RPMI7951 (cell line): ENCODE measurements at regions not wholly inside any gene's neighbourhood (a gene's known extent, or its start where the extent isn't known, plus 50 kb on each side); places are given as distances from the start of the nearest gene placed in this dataset.

ENCODE experiments used
- DNase-seq: peaks from one replicate; pipeline ENCODE4 v3.0.0-alpha.2; 2012; ENCODE audit warnings: low read depth

DNA sequence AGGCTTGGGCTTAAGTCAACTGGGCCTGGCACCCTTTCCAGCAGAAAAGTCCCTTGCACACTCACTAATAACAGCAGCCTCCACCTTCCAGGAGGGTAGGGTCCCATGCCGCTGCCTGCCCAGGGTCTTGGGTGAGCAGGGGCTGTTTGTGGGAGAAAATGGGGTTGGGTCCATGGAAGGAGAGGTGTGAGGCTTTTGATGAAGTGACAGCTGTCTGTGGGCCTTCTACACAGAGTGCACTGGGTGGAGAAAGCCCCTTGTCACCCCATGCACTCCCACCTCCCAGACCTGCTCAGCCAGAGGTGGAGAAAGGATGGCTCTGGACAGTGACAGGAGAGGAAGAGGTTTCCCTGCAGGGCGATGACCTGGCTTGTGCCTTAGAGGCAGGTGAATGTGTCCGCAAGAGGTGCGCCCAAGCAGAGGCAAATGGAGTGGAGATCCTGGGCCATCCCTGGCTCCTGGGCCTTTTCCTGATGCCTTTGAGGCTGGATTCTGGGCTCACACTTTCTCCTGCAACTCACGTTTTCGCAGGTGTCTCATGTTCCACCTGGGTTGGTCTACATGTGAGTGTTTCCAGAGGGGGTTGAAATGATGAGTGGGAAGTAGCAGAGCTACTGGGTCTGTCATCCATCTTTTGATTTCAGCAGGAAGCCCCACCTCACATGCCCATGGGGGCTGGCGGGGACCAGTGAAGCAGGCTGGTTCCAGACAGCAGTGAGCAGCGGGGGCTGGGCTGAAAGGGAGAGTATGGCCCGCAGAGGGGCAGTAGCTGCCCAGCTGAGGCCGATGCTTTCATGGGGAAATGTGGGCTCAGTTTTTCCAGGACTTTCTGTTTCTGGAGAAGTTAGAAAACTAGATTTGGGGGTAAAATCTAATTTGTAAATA, 85.2 kb upstream of the PRR23E start:
- no peak for DNase-seq

DNA sequence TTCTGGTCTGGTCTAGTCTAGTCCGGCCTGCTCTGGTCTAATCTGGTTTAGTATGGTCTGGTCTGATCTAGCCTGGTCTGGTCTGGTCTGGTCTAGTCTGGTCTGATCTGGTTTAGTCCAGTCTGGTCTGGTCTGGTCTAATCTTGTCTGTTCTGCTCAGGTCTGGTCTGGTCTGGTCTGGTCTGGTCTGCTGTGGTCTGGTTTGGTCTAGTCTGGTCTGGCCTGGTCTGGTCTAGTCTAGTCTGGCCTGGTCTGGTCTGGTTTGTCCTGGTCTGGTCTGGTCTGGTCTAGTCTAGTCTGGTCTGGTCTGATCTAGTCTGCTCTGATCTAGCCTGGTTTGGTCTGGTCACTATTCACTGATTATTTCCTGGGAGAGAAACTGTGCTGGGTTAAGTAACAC, 84.1 kb upstream of the PRR23E start:
- DNase-seq, result no peak

DNA sequence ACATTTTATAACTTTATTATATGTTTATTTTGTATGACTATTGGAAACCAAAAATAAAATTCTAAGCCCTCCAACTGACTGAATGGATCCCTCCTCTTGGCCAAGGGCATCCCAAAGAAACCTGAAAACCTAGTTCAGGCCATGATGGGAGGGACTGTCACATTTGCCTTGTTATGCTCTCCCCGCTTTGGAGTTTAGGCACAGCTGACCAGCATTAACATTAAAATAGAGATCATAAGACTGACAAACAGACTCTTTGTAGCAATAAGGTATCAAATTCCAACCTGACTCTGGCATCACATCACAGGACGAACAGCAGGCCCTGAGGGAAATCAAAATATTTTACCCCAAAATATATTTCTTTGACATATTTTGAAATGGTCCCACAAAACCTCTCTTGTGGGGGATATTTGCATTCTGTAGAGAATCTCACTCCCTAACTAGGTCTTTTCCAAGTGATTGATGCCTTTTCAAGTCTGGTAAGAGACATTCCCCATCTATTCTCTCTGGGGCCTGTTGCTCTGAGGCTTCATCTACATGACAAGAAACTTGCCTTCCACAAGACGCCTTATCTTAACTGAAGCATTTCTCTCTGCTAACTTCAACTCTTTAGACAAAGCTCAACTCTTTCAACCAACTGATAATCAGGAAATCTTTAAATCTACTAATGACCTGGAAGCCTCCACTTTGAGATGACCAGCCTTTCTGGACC, 81.8 kb upstream of the PRR23E start:
- no peak for DNase-seq

DNA sequence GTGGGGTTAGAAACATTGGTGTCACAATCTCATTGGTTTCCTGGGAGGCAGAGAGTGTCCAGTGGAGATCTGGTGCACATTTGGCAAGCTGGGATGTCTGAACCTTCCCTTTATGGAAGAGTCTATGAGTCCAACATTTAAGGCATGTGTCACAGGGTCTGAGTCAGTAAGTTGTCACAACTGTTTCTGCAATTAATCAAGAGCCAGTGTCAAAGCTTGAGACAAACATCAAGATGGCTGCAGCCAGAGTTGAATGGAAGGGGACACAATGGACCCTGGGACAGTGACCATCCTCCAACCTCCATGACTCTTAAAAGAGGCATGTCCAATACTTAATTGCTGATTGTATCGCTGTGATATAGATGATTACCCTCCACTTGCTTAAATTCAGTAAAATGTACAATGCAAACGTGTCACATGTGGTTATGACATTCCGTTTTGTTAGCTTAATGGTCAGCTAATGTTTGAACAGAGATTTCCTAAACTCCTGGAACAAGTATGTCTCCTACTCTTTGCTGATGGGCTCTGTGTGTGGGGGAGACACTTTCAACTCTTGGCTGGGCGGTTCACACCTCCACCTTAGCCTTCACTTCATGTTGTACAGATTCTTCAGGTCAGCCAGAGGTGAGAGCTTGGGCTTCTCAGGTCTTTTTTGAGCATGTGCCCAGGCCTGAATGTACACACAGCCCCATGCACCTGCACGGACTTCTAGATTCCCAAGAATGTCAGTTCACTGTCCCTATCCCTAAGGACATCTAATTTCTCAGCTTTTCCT, 79.9 kb upstream of the PRR23E start:
- DNase-seq, result no peak

DNA sequence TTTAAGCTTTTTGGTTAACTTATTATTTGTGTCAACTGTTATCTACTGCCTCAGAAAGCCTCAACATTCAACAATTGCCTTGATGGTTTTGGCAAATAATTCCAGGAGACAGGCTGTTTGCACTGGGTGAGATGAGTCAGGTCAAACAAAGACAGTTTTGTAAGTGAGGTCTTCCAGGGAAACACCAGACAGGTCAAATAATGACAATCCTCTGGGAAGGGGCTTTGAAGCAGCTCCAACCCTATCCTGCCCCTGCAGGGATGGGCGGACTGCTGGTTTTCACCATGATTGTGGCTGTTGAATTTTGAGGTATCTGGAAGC, 79.4 kb upstream of the PRR23E start:
- no peak for DNase-seq

DNA sequence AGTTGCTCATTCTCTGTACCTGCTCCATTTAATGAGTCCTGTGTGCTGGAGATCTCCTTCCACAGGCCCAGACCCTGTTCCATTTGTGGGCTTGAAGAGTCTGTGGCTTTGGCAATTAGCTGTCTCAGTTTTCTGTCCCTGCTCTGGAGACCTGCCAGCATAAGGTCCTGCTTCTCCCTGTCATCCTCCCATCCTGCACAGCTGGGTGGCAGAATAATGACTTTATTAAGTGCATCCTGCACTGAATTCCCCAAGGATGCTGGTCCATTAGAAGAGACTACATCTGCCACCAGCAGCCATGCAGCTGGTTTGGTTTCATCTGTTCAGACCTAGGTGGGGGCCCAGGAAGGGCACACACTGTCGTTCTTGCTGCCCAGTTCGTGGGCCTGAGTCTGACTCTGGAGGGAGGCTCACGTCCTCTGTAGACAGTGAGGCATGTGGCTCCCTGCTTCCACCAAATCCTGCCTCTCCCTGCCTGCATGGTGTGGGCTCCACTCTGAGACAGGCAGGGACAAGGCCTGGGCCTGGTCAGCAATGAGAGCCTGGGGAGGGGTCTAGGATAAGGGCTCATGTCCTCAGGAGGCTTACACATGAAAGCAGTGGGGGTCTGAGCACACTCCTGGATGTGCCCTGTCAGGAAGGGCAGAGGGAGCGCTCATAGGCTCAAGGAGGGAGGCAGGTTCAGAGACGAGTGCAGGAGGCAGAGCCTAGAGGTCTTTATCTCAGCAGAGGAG, 78.4 kb upstream of the PRR23E start:
- DNase-seq, result no peak

DNA sequence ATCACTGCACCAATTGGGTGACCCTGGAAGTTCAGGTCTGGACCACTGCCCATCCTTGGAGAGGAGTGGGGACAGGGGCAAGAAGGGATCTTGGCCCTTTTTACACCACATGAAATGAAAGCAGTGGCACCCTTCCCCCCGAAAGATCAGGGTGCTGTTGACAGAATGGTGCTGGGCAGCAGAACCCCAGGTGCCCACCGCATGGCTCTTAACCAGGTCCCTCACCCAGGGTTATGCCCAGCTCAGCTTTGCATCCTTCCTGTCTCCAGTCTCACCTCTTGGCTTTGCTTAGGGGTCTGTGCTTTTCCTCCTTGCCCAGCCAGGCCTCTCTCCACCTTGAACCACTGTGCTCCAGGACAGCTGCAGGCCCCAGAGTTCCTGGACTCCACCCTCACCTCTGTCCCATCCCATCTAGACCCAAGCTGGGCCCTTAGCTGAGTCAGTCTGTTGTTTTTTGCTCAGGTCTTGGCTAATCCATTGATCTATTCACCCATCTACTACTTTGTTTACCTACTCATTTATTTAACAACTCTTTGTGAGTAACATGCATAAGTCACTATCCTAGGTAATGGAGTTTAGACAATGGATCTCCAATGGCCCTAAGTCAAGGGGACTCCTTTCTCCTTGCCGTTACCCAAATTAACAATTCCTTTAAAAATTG, 77.1 kb upstream of the PRR23E start:
- DNase-seq, result no peak

DNA sequence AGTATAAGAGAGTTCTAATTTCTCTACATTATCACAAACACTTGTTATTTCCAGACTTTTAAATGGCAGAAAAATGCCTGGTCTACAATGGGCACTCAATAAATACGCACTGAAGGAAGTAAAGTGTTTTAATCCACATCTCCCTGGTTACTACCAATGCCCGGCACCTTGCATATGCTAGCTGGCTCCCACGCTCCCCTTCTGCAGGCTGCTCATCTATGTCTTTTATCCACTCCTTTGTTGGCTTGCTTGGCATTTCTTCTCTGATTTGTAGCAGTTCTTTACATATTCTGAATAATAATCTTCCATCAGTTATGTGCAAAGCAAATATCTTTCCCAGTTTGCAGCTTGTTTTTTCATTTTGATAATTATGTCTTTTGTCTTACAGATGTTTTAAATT, 74.6 kb upstream of the PRR23E start:
- DNase-seq, result no peak

DNA sequence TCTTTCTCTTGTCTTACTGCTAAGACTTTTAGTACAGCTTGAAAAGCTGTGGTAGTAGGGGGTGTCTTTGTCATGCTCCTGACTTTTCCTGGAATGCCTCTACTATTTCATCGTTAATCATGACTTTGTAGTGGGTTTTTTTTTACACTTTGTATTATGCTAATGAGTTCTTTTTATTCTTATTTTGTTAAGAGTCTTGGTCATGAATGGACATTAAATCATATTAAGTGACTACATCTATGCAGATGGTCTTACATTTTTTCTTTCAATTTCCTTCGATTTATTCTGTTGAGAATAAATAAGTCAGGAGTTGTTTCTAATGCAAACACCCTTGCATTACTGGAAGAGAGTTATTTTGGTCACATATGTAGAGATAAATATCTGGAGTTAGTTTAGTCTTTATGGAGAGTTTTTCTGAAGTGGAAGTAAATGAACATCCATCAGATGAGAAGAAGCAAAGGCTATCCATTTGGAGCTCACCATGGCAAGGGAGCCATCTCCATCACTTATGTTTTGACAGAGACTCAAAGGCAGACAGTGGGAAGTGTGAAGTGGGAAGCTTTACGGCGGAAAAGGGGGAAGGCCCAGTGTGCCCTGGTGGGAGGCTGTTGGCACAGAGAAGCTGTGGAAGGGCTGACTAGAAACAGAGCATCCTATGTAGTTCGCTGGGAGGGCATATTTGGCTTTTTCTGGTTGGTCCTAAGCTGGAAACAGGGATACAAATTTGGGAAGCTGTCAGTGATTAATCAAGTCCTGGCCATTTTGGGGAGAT, 73.1 kb upstream of the PRR23E start:
- DNase-seq, result no peak

DNA sequence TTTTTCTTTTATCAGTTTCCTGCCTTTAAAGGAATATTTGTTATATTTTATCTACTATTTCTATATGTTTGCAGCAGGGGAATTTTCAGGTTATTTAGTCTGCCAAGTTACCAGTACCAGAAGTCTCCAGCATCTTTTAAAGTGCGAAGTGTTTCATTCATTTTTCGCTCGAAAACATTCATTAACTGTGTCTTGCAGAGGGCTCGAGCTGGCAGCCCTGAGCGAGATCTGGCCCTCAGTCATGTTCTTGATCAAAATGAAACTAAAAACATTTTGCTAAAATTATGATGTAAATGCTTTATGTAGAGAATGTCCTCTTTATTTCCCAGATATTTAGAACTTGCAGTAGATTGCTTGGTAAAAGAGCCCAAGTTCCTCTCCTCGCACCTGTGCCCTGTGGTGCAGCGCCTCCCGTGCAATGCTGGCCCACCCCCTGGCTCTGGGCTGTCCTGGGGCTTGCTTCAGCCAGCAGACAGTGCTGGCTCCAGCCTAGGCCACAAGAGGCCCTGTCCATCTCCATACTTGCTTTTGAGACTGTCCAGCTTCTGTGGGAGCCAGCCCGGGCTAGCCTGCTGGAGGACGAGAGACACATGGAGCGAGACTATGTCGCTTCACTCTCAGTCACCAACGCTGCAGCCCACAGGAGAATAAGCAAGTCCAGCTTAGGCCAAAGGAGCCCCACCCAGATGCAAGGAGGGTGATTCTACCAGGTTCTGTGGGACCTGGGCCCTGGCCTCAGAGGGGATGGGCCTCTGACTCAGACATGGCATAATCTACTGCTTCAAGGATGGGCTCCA, 71.9 kb upstream of the PRR23E start:
- no peak for DNase-seq

DNA sequence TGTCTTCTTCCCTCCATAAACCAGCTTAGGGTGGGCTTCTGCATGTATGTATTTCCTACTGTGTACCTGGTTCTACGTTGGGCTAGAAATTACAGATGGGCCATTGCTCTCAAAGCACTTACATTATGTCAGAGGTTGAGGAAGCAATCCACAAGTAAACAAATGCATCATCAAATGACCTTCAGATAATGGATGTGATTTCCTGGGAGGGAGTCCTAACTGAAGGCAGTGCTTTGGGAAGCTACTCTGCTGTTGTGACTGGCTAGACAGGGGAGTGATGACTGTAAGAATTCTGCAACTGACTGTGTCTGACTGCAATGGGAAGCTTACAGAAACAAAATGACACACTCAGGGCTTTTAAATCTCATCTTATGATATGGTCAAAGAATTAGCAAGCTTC, 71.0 kb upstream of the PRR23E start:
- no peak for DNase-seq

DNA sequence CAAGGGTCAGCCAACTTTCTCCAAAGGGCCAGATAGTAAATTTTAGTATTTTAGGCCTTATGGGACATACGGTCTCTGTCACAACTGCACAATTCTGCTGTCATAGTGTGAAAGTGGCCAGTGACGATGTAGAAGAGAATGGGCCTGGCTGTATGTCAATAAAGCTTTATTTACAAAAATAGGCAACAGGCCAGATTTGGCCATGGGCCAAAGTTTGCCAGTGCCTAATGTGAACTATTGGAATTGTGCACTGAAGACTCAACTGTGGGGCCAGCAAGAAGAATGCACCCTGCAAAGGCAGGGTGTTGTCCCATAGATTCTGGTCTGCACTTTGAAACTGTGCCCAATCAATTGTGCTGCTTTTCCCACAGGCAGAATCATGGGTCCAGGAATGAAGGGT, 69.4 kb upstream of the PRR23E start:
- DNase-seq, result no peak

DNA sequence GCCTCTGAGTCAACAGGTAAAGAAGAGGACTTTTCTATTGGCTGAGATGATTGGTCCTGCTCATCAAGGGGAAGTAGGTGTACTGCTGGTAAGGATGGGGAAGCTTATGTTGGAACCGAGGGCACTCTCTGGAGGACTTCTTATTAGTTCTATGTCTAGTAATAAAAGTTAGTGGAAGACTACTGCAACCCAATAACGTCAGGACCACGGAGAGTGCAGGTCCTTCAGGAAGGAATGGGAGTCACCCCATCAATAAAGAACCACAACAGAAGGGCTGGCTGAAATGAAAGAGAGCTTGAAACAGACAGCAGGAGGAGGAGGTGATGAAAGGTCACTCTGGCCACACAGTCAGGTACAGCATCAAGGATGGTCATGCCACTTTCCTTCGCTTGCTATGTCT, 68.8 kb upstream of the PRR23E start:
- DNase-seq, result no peak

DNA sequence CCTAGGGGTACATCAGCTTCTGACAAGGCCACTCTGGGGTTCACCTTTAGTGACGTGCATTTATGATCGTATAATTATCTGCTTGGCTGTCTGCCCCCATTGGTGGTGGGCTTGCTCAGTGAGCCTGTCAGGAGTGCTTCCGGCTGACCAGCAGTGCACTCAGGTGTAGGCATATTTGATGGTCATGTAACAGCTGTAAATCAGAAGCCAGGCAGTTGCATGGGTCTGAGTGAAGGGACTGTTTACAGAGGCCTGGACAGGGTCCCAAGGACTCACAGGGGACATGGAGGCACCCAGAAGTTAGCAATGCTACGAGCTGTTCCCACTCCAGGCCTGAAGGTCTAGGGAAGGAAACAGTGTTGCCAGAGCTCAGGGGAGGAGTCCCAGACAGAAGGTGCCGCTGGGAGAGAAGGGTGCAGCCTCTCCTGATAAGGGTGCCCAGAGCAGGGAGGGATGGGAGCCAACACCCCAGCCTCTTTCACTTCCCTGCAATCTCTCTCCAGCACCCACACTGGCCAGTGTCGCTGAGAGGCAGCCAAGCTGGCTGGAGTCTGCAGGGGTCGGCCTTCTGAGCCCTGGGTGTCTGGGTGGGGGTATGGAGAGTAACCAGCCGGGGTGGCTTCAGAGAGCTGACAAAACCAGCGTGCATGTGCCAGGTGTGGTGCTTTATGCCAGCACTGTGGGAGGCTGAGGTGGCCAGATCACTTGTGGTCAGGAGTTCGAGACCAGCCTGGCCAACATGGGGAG, 61.3 kb upstream of the PRR23E start:
- no peak for DNase-seq

DNA sequence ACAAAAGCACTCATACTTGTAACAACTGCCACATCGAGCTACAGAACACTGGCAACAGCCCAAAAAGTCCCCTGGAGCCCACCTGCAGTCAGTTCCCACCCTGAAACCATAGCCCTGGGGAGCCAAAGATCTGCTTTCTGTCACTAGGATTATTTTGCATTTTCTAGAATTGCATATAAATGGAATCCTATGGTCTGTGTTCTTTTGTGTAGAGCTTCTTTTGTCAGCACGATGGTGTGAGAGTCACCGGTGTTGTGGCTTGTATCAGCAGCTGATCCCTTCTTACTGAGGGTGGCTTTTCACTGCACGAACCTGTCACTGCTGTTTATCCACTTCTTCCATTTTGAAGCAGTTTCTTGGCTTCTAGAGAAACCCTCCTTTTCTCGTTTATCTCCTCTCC, 60.1 kb upstream of the PRR23E start:
- DNase-seq, result no peak

DNA sequence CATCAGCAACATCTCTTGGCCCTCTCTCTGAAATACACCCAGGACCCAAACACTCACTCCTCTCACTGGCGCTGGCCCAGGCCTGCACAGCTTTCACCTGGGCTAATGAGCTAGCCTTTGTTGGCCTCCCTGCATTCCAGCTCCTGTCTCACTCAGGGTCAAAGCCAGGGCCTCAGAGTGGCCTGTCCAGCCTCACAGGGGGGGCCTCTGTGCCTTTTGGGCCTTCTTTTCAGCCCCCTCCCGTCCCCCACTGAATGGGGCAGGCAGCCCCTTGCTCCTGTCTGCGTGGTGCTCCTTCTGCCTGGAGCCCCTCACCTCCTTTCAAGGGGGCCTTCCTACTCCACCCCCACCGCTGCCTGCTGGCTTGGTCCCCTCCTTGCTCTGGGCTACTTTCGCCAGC, 59.0 kb upstream of the PRR23E start:
- no peak for DNase-seq

DNA sequence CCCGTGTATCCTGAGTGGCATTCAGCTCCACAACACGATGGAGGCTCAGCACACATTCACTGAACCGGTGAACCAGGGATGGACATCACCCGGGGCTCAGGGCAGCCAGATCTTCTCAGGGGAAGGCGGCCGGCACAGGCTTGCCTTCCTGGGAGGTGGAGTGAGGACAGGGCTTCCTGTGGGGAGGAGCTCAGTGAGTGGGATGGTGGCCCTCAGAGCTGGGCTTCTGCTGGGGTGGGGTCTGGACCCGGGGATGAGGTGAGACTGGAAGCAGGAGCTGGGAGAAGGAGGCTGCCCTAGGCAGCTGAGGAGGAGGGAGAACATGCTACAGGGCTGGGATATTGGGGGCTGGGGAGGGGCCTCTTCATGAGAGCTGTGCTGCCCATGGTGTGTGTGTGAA, 58.5 kb upstream of the PRR23E start:
- DNase-seq, result no peak

DNA sequence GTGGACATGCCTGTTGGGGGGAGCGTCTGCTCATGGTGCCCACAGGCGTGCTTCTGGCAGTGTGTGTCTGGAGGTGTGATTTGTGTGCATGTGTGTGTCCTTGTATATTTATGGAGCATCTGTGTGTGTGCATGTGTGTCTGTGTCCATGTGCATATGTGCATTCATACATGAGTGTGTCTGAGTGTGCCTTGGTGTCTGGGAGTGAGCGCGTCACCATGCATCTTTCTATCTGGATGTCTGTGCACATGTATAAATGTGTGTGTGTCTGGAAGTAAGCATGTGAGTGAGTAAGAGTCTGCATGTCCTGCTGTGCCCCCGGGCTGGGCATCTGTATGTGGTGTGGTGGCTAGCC, 58.1 kb upstream of the PRR23E start:
- no peak for DNase-seq
